ENCODE measurements at regions not wholly inside any gene's neighbourhood (a gene's known extent, or its start where the extent isn't known, plus 50 kb on each side); places are given as distances from the start of the nearest gene placed in this dataset.

GRCh38 chr1:58862728-58863385 lies 79.0 kb upstream of the JUN start:
- no peak for DNase-seq

GRCh38 chr1:58864654-58865053 lies 80.8 kb upstream of the JUN start:
- DNase-seq, result no peak

GRCh38 chr1:58866578-58866977 lies 82.7 kb upstream of the JUN start:
- DNase-seq, result no peak

DNA sequence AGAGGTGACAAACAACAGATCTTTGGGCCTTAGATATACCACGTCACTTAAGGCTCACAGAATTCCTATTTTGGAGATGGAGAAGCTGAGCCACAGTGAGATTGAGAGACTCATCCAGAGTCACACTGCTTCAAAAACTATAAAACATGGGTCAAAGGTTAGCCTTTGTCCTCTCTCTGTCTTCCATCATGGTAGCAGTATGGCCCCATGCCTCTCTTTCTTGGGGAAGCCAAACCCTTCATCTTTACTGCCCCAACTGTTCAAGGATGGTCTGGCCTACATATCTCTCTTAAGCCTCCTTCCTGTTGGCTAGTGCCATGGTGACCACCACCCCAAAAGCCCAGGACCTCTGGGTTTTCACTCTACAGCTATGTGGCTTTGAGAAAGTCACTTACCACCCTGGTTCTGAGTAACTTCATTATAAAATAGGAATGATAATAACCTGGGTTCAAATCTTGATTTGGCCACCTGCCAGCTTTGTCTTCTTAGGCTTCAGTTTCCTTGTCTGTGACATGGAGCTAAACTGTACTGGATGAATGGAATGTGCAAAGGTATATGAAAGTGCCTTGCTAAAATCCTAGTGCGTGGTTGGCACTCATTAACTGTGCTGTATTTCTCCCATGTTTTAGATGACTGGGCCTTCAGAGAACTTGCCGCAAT lies 85.9 kb upstream of the JUN start:
- DNase-seq, result no peak

DNA sequence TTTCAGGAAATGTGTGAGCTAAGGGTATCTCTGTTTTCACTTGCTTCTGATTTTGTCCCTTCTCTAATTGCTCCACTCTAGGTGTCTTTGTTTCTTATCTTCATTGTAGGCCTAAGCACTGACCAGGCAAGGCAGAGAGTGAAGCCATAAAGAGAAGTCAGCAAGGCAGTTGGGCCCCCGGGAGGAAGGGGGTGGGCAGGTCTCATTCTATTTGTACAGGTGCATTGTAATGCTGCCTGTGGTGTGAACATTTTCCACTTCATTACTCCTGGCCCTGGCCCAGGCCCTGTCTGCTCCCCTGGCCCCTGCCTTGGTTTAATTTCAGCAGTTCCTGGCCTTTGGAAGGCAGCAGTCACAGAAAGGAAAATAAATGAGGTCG lies 86.4 kb upstream of the JUN start:
- no peak for DNase-seq

DNA sequence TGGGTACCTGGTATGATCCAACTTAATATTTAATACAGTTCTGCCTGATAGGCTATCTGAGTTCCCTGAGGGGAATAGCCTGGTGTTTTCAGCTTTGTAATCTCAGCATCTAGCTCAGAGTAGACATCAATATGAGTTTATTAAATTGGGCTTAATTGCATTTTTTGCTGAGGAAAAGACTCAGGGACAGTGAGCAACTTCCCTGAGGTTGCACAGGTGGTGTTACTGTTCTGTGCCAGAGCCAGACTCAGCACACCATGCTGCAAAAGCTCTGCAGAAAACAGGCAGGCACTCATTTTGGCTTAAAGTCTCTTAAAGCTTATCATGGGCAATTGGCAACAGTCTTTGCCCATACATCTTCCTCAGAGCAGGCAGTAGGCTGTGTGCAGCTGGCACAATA lies 90.5 kb upstream of the JUN start:
- no peak for DNase-seq

DNA sequence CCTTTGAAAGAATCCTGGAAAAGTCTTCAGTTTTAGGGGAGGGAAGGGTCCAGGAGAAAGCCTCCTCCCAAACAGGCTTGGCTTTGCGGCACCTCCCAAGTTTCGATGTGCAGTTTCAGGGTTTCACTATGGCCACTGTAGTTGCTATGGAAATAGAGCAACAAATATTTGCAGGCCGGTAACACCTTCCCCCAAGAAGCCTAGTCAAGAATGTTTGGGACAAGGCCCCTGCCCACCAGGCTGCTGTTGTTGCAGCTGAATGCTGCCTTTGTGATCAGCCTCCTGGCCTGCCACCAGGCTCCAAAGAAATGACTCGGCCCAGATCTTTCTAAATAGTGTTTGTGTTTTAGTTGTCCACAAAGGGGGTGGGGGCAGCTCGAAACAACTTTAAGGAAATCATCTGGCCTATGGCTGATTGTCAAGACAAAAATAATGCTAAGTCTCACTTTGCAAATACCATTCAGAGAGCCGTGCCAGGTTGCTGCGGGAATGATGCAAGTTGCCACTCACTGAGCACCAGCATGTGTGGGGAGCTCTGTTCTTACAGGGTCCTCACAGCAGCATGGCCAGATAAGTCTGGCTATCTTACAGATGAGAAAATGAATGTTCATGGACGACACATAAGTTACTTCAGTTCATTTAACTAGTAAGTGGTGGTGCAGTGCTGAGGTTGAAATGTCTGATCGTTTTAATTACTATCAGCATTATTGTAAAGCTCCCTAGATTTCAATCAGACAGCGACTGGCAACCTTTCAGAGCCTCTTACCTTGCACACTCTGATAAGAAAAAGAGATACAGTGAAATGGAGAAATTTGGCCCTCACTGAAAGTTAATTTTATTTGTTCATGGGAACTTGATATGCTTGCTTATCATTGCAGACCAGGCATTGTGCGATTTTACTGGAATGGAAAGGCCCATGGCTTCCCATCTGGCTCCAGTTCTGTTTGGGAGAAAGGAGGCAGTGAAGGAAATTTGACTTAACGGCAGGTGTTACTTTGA lies 91.2 kb upstream of the JUN start:
- DNase-seq, result no peak

- no peak for DNase-seq
Measured at GRCh38 chr1:58879464-58879863, 95.6 kb upstream of the JUN start.

DNA sequence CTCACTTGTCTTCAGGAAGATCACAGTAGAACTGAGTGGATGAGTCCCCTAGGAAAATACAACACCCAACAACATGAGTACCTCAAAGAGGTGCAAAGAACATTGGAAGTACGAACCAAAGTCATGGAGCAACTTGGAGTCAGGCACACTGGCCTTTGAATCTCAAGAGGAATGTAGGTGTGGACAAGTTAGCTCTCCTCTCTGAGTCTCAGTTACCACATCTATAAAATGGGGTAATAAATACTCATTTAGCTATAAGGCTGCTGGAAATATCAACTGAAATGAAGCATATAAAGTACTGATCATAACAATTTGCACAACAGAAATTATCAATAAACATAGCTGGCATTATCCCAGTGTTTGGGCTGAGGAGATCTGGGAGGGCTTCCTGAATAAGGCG lies 96.7 kb upstream of the JUN start:
- no peak for DNase-seq

GRCh38 chr1:58881471-58881994 lies 97.7 kb upstream of the JUN start:
- no peak for DNase-seq

DNA sequence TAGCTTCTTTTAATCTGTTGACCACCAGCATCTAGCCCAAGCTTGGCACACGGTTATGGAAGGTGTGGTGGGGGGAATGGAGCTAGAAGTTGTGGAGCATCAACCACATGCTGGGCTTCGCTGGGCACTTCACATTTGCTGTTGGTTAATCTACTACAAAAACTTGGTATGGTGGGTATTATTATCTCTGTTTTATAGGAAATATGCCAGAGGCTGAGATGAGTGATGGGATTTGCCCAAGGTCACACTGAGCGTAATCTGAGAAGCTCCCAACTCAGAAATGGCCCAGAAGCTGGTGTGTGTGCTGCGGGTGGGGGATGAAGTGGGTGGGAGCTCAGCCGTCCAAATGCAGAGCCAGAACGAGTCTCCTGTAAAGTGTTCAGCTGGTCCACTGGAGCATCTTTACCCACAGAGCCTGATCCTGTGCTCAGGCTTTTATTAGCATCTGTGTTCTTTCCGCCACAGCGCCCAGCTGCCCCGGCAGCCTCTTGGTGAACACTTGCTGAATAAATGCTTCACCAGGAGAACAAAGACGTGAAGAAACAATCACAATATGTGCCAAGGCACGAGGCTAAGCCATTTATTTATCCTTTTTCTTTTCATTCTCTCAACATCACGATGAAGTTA lies 98.6 kb upstream of the JUN start:
- no peak for DNase-seq

DNA sequence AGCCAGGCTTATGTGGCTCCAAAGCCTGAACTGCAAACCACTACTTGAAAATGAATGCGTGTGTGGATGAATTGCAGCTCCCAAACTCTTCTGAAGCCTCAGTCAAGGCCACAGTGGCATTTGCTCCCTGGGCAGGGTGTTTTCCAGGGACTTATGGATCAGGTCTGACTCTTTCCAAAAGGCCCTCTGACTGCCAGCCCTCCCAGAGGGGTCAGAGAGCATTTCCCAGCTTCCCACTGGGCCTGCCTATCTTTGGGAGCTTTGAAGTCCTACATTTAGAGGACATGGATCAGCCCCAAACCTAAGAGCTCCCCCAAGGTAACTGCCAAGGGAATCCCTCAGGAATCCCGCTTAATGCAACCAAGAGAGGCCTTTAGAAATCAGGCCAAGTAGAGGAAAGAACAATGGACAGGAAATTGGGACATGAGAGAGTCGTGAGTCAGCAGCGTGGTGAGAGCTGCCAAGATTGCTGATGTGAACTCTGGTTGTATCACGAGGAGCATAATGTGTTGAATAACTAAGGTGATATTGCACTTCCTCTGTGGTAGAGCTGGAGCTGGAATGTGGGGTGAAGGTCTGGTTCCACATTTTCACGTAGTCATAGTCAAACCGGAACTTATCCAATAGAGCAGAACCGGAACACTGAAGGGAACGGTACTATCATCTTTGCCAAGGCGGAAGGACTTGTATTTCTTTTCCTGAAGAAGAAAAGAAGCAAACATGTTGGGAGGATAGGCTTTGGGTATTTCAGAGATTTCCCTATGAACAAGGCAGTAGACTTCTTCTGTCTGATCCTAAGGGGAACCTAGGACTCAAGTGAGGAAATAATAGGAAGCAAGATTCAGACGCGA lies 99.4 kb upstream of the JUN start:
- DNase-seq, result no peak

DNA sequence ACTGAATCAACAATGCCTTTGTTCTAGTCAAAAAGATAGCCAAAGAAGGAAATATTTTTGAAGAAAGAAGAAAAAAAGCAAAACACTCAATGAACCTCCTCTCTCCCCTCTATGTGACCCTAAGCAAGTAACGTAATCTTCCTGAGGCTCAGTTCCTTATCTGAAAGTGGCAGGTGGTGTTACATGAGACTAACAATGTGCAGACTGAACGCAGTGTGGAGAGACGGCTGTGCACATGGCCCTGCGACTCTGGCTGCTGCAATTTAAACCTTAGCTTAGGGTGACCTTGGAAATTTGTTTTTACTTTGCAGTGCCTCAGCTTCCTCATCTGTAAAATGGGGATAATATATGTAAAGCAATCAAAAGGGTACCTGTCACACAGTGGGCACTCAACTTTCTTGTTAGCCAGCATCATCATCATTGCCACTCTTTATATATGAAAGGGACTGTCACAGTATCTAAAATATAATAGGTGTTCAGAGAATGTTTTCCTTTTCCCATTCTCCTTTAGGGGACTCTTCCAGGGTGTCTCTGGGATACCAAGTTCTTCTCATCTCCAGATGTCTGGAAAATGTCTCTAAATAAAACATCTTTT lies 100.1 kb upstream of the JUN start:
- DNase-seq, result no peak

- DNase-seq, result no peak
Measured at GRCh38 chr1:58884706-58885661, 101.1 kb upstream of the JUN start.

- DNase-seq, result peak; percentile 31
Measured at GRCh38 chr1:58885998-58886397, 102.2 kb upstream of the JUN start.

DNA sequence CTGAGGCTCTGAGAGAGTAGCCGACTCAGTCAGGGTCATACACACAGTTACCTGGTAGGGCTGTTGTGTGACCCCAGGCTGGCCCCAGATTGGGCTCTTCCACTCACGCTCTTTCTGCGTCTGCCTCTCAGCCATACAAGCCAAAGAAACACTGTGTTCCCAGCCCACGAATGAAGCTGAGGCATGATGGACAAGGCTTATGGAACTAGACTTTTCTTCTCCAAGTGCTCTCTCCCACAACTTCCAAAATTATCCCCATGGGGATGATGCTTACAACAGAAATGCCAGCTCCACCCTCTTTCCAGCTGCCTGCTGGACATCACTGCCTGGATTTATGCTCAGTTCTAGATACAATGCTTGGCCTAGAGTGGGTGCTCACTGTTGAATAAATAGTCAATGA lies 102.8 kb upstream of the JUN start:
- no peak for DNase-seq

DNA sequence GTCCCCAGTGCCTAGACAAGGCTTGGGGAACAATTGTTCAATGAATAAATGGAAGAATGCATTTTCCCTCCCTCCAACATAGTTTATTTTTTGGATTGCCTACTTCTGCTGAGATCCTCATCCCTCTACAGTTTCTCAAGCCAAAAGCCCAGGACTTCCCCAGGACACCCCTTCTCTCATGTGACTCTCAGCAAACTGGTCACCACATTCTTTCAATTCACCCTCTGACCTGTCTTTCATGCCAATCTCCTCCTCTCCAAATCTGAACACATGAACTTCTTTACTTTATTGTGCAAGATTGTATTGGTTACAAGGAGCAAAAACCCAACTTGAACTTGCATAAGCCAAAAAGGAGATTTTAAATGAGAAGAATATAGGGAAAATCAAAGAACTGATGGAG lies 103.2 kb upstream of the JUN start:
- DNase-seq, result no peak

- no peak for DNase-seq
Measured at GRCh38 chr1:58888833-58889232, 105.0 kb upstream of the JUN start.

GRCh38 chr1:58890113-58890512 lies 106.3 kb upstream of the JUN start:
- DNase-seq, result no peak

GRCh38 chr1:58890609-58891008 lies 106.8 kb upstream of the JUN start:
- DNase-seq, result no peak

GRCh38 chr1:58891347-58891746 lies 107.5 kb upstream of the JUN start:
- no peak for DNase-seq

All from activated CD8-positive, alpha-beta memory T cell treated with anti-CD3 and anti-CD28 coated beads, Interleukin-2, amount 50 U/mL, for 4 hours (primary cell).